Effector memory CD4-positive, alpha-beta T cell (primary cell): ENCODE measurements at regions not wholly inside any gene's neighbourhood (a gene's known extent, or its start where the extent isn't known, plus 50 kb on each side); places are given as distances from the start of the nearest gene placed in this dataset.

Experiments
- DNase-seq, 3 donors: peaks; one replicate each; pipeline ENCODE4 v3.0.0-alpha.2; 2020
- H3K27ac ChIP-seq: 2 replicates; pipeline ENCODE4 v1.7.0; 2013; ENCODE audit warnings: mild to moderate bottlenecking, low read length, moderate library complexity; ENCODE audit not compliant: insufficient read depth, poor library complexity, severe bottlenecking
- H3K27me3 ChIP-seq: replicated peaks from 2 replicates; pipeline ENCODE4 v1.7.0; 2013; ENCODE audit warnings: mild to moderate bottlenecking, low read length; ENCODE audit not compliant: insufficient read depth, control insufficient read depth, poor library complexity, severe bottlenecking
- H3K36me3 ChIP-seq: 2 replicates; pipeline ENCODE4 v1.7.0; 2013; ENCODE audit warnings: mild to moderate bottlenecking, low read length, moderate library complexity; ENCODE audit not compliant: control insufficient read depth, insufficient read depth
- H3K4me1 ChIP-seq: 2 replicates; pipeline ENCODE4 v1.7.0; 2013; ENCODE audit warnings: low read length, mild to moderate bottlenecking; ENCODE audit not compliant: control insufficient read depth, insufficient read depth, poor library complexity, severe bottlenecking
- H3K4me3 ChIP-seq: 2 replicates; pipeline ENCODE4 v1.7.0; 2013; ENCODE audit warnings: low read length, low read depth, mild to moderate bottlenecking; ENCODE audit not compliant: insufficient read depth, poor library complexity, severe bottlenecking
- H3K9me3 ChIP-seq: 2 replicates; pipeline ENCODE4 v1.7.0; 2013; ENCODE audit warnings: mild to moderate bottlenecking, low read length, moderate library complexity; ENCODE audit not compliant: control insufficient read depth

GRCh38 chr1:25073640-25074270, 143.7 kb upstream of the RUNX3 start:
- no peak overlapping the region for H3K27ac ChIP-seq
- DNase-seq: no peak
- H3K4me3 ChIP-seq: no peak overlapping the region
- H3K4me1 ChIP-seq: no peaks in the 10 kb centered on the region
- H3K27me3 ChIP-seq: no peaks in the 10 kb centered on the region
- H3K9me3 ChIP-seq: peaks cover 5% of the 10 kb centered on the region
- H3K36me3 ChIP-seq: no peaks in the 10 kb centered on the region

- DNase-seq: no peak
- H3K36me3 ChIP-seq: no peaks in the 10 kb centered on the region
- H3K4me1 ChIP-seq: no peaks in the 10 kb centered on the region
These were observed 142.4 kb upstream of the RUNX3 start for GRCh38 chr1:25072461-25072860.

GRCh38 chr1:25068829-25069228, 138.8 kb upstream of the RUNX3 start:
- Histone ChIP-seq H3K36me3 (no peaks in the 10 kb centered on the region), H3K4me3 (no peak overlapping the region), H3K4me1 (no peaks in the 10 kb centered on the region), H3K9me3 (no peaks in the 10 kb centered on the region), H3K27ac (no peak overlapping the region), H3K27me3 (no peaks in the 10 kb centered on the region)
- no peak for DNase-seq

More at GRCh38 chr1:25072461-25072860, 142.4 kb upstream of the RUNX3 start:
- Histone ChIP-seq H3K9me3 (peaks cover 5% of the 10 kb centered on the region), H3K4me3 (no peak overlapping the region), H3K27ac (no peak overlapping the region), H3K27me3 (no peaks in the 10 kb centered on the region)

GRCh38 chr1:25068316-25068715, 138.2 kb upstream of the RUNX3 start:
- Histone ChIP-seq H3K27me3 (no peaks in the 10 kb centered on the region), H3K4me1 (no peaks in the 10 kb centered on the region), H3K36me3 (no peaks in the 10 kb centered on the region), H3K9me3 (no peaks in the 10 kb centered on the region), H3K4me3 (no peak overlapping the region), H3K27ac (no peak overlapping the region)
- DNase-seq: no peak

- no peaks in the 10 kb centered on the region for H3K27me3 ChIP-seq
- H3K9me3 ChIP-seq: no peaks in the 10 kb centered on the region
- H3K27ac ChIP-seq: no peak overlapping the region
- no peaks in the 10 kb centered on the region for H3K36me3 ChIP-seq
- H3K4me1 ChIP-seq: no peaks in the 10 kb centered on the region
- DNase-seq: no peak
- no peak overlapping the region for H3K4me3 ChIP-seq
These were observed 137.6 kb upstream of the RUNX3 start for GRCh38 chr1:25067518-25068251.

GRCh38 chr1:25066731-25067517, 136.8 kb upstream of the RUNX3 start:
- Histone ChIP-seq H3K27me3 (no peaks in the 10 kb centered on the region), H3K27ac (no peak overlapping the region), H3K4me3 (no peak overlapping the region), H3K9me3 (no peaks in the 10 kb centered on the region), H3K4me1 (no peaks in the 10 kb centered on the region), H3K36me3 (no peaks in the 10 kb centered on the region)
- DNase-seq: no peak

GRCh38 chr1:25066256-25066655, 136.2 kb upstream of the RUNX3 start:
- no peaks in the 10 kb centered on the region for H3K4me1 ChIP-seq

GRCh38 chr1:25065795-25066238, 135.7 kb upstream of the RUNX3 start:
- Histone ChIP-seq H3K27ac (no peak overlapping the region), H3K9me3 (no peaks in the 10 kb centered on the region), H3K4me1 (no peaks in the 10 kb centered on the region), H3K27me3 (no peaks in the 10 kb centered on the region), H3K4me3 (no peak overlapping the region), H3K36me3 (no peaks in the 10 kb centered on the region)
- peak in 1 of 3 donors; percentile 39 for DNase-seq

More at GRCh38 chr1:25066256-25066655, 136.2 kb upstream of the RUNX3 start:
- no peaks in the 10 kb centered on the region for H3K27me3 ChIP-seq
- no peaks in the 10 kb centered on the region for H3K36me3 ChIP-seq
- no peak overlapping the region for H3K27ac ChIP-seq
- H3K4me3 ChIP-seq: no peak overlapping the region
- no peak for DNase-seq
- no peaks in the 10 kb centered on the region for H3K9me3 ChIP-seq

GRCh38 chr1:25065321-25065721, 135.2 kb upstream of the RUNX3 start:
- H3K27ac ChIP-seq: no peak overlapping the region
- H3K4me1 ChIP-seq: no peaks in the 10 kb centered on the region
- no peaks in the 10 kb centered on the region for H3K27me3 ChIP-seq
- no peak overlapping the region for H3K4me3 ChIP-seq
- no peaks in the 10 kb centered on the region for H3K36me3 ChIP-seq
- no peaks in the 10 kb centered on the region for H3K9me3 ChIP-seq
- no peak for DNase-seq
